Hematopoietic multipotent progenitor cell treated with erythropoietin and hydrocortisone succinate and interleukin-3 and kit ligand, for 4 days (in vitro differentiated cells): ENCODE measurements at regions not wholly inside any gene's neighbourhood (a gene's known extent, or its start where the extent isn't known, plus 50 kb on each side); places are given as distances from the start of the nearest gene placed in this dataset.

Experiments used
- DNase-seq: peaks from one replicate; pipeline ENCODE4 v3.0.0-alpha.2; 2015

GRCh38 chr2:82538590-82539279 is 1920.3 kb downstream of the SUCLG1 start:
- no peak for DNase-seq

DNA sequence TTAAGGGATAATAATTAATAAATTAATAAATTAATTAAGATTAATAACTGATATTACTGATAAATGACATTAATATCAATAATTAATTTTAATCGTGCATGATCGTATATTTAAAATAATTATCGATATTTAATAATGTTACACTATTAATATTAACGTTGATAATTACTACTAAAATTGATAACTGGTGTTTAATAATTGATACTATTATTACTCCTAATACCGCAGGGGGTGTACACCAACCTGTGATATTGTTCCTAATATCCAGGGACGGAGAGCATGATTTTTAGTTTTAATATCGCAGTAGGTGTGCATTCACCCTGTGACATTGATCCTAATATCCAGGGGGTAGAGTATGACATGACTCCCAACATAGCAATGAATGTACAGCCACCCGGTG is 1930.8 kb downstream of the SUCLG1 start:
- no peak for DNase-seq

DNA sequence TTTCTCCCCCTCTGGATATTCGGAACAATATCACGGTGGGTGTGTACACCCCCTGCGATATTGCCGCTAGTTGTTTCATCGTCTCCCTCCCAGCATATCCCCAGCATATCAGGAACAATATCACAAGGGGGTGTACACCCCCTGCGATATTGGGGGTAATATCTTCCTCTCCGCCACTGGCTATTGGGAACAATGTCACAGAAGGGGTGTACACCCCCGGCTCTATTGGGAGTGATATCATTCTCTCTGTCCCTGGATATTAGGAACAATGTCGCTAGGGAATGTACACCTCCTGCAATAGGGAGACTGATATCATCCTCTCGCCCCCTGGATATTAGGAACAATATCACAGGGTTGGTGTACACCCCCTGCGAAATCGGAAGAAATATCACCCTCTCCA is 1932.0 kb downstream of the SUCLG1 start:
- peak; percentile 36 for DNase-seq

DNA sequence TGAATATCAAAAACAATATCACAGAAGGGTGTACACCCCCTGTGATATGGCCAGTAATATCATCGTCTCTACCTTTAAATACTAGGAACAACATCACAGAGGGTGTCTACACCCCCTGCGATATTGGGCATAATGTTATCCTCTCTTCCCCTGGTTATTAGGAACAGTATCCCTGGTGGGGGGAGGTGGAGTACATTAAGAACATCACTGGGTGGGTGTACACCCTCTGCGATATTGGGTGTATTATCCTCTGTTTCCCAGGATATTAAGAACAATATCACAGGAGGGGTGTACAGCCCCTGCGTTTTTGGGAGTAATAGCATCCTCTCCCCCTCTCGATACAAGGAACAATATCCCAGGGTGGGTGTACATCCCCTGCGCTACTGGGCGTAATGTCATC is 1932.8 kb downstream of the SUCLG1 start:
- DNase-seq: no peak

DNA sequence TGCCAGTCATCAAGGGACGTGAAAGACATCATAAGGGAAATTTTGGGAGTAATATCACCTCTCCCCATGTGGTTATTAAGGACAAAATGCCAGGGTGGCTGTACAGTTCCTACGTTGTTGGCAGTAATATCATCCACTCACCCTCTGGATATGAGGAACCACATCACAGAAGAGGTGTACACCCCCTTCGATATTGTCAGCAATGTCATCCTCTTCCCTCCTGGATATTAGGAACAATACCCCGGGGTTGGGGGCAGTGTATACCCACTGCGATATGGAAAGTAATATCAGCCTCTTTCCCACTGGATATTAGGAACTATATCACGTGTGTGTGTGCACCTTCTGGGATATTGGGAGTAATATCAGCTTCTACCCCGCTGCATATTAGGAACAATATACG is 1933.3 kb downstream of the SUCLG1 start:
- DNase-seq: no peak

GRCh38 chr2:82524826-82525225 is 1934.3 kb downstream of the SUCLG1 start:
- no peak for DNase-seq

DNA sequence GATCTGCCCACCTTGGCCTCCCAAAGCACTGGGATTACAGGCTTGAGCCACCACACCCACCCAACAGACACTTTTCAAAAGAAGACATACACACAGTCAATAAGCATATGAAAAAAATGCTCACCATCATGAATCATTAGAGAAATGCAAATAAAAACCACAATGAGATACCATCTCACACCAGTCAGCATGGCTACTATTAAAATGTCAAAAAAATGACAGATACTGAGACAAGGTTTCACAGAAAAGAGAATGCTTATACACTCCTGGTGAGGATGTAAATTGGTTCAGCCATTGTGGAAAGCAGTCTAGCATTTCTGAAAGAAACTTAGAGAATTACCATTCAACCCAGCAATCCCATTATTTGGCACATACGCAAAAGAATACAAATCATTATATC is 1947.2 kb downstream of the SUCLG1 start:
- DNase-seq: no peak

DNA sequence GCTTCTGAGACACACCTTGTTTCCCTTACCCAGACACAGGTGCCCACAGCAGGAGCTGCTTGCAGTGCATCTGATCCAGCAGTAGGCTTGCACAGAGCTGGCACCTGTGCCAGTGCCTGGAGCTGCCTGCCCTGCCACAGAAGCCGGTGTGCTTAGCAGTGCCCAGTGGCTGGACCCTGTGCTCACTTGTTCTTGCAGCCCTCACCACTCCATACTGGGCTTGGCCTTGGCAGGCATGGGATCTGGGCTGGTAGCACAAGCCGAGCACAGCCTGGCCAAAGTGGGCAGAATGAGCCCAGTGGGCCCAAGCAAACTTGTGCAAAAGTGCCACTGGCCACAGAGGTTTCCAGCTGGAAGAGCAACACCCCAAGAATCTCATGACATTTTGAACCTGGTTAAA is 1950.4 kb downstream of the SUCLG1 start:
- DNase-seq: no peak

- DNase-seq: no peak
Measured at GRCh38 chr2:82507657-82508056, 1951.4 kb downstream of the SUCLG1 start.

- DNase-seq: no peak
Measured at GRCh38 chr2:82501217-82501616, 1957.9 kb downstream of the SUCLG1 start.

- DNase-seq: no peak
Measured at GRCh38 chr2:82498777-82499443, 1960.2 kb downstream of the SUCLG1 start.

DNA sequence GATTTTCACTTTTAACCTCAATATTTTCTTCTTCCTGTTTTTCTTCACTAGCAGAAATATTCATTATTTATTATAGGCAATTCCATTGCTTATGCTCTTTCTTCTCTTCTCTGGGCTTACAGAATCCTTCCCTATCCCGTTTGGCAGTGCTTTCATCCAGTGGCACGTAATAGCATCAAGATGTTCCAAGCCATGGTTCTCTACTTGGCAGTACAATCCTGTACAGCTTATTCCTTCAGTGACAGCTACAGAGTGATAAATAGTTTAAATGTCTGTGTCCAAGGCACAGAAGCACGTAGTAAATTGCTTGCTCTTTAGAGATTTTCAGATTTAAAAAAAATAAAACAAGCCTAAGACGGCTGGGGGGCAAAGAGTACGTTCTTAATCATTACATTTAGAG is 1964.3 kb downstream of the SUCLG1 start:
- DNase-seq: no peak

GRCh38 chr2:82491591-82491990 is 1967.5 kb downstream of the SUCLG1 start:
- no peak for DNase-seq

DNA sequence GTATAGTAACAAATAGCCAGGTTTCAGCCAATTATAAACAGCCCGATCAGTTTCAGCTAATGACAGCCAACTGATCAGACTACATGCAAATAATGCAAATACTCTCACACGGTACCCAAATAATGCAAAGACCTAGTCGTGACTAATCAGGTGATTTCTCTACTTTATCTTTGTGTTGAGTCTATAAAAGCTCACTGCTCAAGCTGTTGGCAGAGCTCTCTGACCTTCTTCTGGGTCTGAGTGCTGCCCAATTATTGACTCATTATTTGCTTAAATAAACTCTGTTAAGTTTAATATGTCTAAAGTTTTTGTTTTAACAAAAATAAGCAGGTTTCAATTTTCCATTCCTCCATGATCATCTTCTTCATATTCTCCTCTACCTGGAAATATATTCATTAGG is 1971.7 kb downstream of the SUCLG1 start:
- no peak for DNase-seq

- no peak for DNase-seq
Measured at GRCh38 chr2:82485701-82486100, 1973.4 kb downstream of the SUCLG1 start.

DNA sequence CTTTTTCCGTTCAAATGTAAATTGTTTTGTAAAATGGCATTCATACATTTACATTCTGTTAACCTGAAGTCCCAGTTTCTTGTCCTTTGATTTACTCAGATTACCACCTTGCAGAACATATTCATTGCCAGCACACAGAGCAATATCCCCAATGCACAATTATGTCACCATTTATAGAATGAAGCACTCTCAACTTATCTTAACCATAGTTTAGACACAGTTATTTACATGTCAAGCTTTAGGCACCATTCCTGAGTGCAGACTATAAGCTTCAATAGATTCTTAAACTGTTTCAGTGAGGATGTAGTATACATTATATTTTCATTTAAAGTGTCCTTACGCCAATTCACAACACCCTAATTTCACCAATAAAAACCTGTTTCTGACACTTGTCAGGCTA is 1977.9 kb downstream of the SUCLG1 start:
- no peak for DNase-seq

- no peak for DNase-seq
Measured at GRCh38 chr2:82478641-82479040, 1980.4 kb downstream of the SUCLG1 start.

DNA sequence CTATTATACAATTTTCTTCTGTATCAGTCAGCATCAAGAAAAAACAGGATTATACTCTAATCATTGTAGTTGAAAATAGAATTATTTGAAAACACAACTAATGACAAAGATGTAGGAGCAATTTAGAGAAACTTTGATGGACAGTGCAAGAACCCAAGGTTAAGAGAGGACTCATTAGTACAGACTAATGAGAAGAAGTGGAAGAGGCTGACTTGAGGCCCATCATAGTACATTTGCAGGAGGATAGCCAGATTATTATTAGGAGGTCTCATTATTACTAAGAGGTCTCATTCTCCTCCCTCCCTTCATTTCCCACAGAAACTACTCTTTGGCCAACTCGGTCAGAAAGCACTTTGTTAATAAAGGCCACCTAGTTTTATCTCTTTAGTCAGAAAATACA is 1983.0 kb downstream of the SUCLG1 start:
- DNase-seq: no peak

GRCh38 chr2:82428251-82428650 is 2030.8 kb downstream of the SUCLG1 start:
- DNase-seq: no peak

- DNase-seq: no peak
Measured at GRCh38 chr2:82412021-82412420, 2047.1 kb downstream of the SUCLG1 start.

DNA sequence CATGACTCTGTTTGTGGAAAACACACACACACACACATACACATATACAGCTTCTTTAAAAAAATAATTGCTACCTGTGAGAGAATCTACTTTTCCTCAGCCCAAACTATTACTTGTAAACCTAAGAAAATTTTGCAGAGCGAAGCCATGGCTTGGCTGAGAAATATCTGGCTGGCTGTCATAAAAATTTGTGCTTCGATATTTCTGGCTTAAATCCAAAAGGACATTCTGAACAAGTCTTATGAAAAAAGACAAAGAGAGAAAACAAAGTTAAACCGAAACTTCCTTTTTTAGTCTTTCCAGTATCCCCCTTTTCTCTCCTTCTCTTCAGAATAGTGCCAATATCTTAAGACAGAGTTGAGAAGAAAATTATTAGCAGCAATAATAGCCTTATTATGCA is 2048.0 kb downstream of the SUCLG1 start:
- no peak for DNase-seq

DNA sequence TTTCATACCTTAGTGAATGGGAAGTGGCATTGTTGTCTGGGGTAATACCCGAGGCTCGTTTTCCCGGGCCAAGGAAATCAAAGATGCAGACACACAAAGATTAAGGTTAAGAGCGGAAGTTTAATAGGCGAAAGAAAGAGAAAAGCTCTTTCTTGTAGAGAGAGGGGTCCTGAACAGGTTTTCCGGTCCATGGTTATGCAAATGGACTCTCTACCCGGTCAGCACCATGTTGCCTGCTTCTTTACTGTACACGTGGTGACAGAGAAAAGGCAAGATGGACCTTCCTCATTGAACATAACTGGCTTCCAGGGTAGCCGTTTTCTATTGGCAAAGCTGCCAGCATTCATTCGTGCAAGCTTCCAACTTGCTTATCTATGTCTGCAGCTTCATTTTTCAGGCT is 2063.5 kb downstream of the SUCLG1 start:
- DNase-seq: no peak

- no peak for DNase-seq
Measured at GRCh38 chr2:82391386-82391785, 2067.7 kb downstream of the SUCLG1 start.

DNA sequence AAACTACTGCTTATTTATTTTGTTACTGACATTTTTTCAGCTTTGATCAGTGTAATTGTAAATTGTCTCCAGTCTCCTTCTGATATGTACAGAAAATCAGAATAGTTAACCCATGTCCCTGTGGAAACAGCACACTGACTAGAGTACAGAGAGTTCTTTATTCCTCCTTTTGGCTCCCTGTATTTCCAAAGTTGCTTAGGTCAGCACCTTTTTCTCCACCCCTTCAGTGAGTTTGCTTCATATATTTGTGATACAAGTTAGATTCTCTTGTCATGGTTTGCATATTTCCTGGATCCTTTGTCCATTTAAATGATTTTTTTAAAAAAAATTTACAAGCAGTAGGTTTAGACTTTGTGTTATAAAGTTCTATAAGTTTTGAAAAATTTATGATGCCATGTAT is 2051.1 kb upstream of the LRRTM1 start:
- no peak for DNase-seq

DNA sequence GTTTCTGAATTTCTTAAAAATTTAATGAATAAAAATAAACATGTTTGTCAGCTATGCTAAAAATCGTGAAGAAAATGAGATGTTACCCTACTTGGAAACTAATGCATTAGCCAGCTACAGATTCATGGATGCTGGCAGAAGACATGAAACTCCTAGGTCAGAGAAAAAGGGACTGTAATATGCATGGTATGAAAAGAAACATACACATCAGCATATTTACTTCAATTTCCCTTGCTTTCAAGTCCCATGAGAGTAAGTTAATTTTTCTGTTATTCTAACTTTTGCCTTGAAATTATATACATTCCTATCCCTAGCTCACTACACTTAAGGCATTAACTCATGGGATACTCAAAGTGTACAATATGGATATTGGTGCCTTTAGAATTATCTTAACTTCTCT is 2041.4 kb upstream of the LRRTM1 start:
- DNase-seq: no peak
